Keratinocyte (primary cell): ENCODE measurements at regions not wholly inside any gene's neighbourhood (a gene's known extent, or its start where the extent isn't known, plus 50 kb on each side); places are given as distances from the start of the nearest gene placed in this dataset.

Experiments
- DNase-seq: peaks from one replicate; pipeline ENCODE4 v3.0.0-alpha.2; 2011; ENCODE audit warnings: low read depth, missing footprints, low spot score
- FAIRE-seq: peaks from 2 replicates; lab custom pipeline; 2011; peaks lifted over from hg19 to GRCh38; lab: Jason Lieb, UNC
- H2AFZ ChIP-seq: 2 replicates; pipeline ENCODE4 v1.6.0; 2012; ENCODE audit warnings: low read length, control low read depth, inconsistent platforms; ENCODE audit not compliant: control insufficient read depth
- H3K27ac ChIP-seq: 2 replicates; pipeline ENCODE4 v1.5.1; 2011; ENCODE audit warnings: low read length; ENCODE audit not compliant: control insufficient read depth, insufficient read depth
- H3K27me3 ChIP-seq: 3 replicates; pipeline ENCODE4 v1.6.0; 2011; ENCODE audit warnings: low read length; ENCODE audit not compliant: control insufficient read depth, insufficient read depth; ENCODE audit errors: extremely low read depth
- H3K36me3 ChIP-seq, 2 experiments: 2 replicates in 1 of 2; 3 replicates in 1 of 2; pipeline ENCODE4 v1.5.1; 2011; ENCODE audit warnings: low read length in 2 of 2, mild to moderate bottlenecking in 1 of 2; ENCODE audit not compliant: control insufficient read depth in 2 of 2, insufficient read depth in 2 of 2; ENCODE audit errors: extremely low read depth in 1 of 2
- H3K4me1 ChIP-seq: 3 replicates; pipeline ENCODE4 v1.5.1; 2011; ENCODE audit warnings: low read length; ENCODE audit not compliant: control insufficient read depth, insufficient read depth; ENCODE audit errors: extremely low read depth
- H3K4me2 ChIP-seq: 3 replicates; pipeline ENCODE4 v1.6.0; 2011; ENCODE audit warnings: low read depth, low read length; ENCODE audit not compliant: control insufficient read depth, insufficient read depth; ENCODE audit errors: extremely low read depth
- H3K4me3 ChIP-seq, 3 experiments: fragments of 200-600 bp in 1 of 3; sonication (generic) in 1 of 3; 2 replicates in 2 of 3; 3 replicates in 1 of 3; pipeline ENCODE4 v1.5.1; 2011 to 2016; ENCODE audit warnings: low read length in 3 of 3, mild to moderate bottlenecking in 3 of 3, control low read depth in 2 of 3, inconsistent platforms in 1 of 3, low read depth in 1 of 3, mixed read lengths in 1 of 3, mixed run types in 1 of 3, moderate library complexity in 1 of 3; ENCODE audit not compliant: control insufficient read depth in 2 of 3, insufficient read depth in 2 of 3; ENCODE audit errors: extremely low read depth in 1 of 3
- H3K79me2 ChIP-seq: 2 replicates; pipeline ENCODE4 v1.6.0; 2012; ENCODE audit warnings: low read length; ENCODE audit not compliant: control insufficient read depth, insufficient read depth
- H3K9ac ChIP-seq: 3 replicates; pipeline ENCODE4 v1.6.0; 2011; ENCODE audit warnings: low read length; ENCODE audit not compliant: control insufficient read depth, insufficient read depth; ENCODE audit errors: extremely low read depth
- H3K9me1 ChIP-seq: 3 replicates; pipeline ENCODE4 v1.6.0; 2011; ENCODE audit warnings: low read length; ENCODE audit not compliant: control insufficient read depth, insufficient read depth; ENCODE audit errors: extremely low read depth
- H3K9me3 ChIP-seq: 2 replicates; pipeline ENCODE4 v1.5.1; 2012; ENCODE audit warnings: low read depth, low read length; ENCODE audit not compliant: control insufficient read depth
- H4K20me1 ChIP-seq: 3 replicates; pipeline ENCODE4 v1.6.0; 2011; ENCODE audit warnings: low read length; ENCODE audit not compliant: control insufficient read depth, insufficient read depth; ENCODE audit errors: extremely low read depth
- CTCF ChIP-seq, 3 experiments: IDR thresholded peaks in 1 of 3; conservative IDR thresholded peaks in 1 of 3; optimal IDR thresholded peaks in 1 of 3; 2 replicates in 2 of 3; 3 replicates in 1 of 3; pipeline versions ENCODE3 to v1.5.1; 2011; ENCODE audit warnings: low read length in 3 of 3, mild to moderate bottlenecking in 3 of 3, moderate library complexity in 2 of 3, control low read depth in 1 of 3, inconsistent platforms in 1 of 3; ENCODE audit not compliant: insufficient read depth in 2 of 3; ENCODE audit errors: extremely low read depth in 1 of 3
- EZH2 ChIP-seq: IDR thresholded peaks from one replicate; pipeline ENCODE4 v1.6.1; 2012; ENCODE audit warnings: inconsistent platforms, mild to moderate bottlenecking, low read length, moderate library complexity
- dilution Hi-C: fragments of 300-500 bp; cut with MboI; formaldehyde crosslinking; loops from one replicate; pipeline ENCODE4 v1.7.0; 2020; ENCODE audit warnings: low sequenced_read_pairs; ENCODE audit not compliant: extremely low pct_ligation_motif_present

DNA sequence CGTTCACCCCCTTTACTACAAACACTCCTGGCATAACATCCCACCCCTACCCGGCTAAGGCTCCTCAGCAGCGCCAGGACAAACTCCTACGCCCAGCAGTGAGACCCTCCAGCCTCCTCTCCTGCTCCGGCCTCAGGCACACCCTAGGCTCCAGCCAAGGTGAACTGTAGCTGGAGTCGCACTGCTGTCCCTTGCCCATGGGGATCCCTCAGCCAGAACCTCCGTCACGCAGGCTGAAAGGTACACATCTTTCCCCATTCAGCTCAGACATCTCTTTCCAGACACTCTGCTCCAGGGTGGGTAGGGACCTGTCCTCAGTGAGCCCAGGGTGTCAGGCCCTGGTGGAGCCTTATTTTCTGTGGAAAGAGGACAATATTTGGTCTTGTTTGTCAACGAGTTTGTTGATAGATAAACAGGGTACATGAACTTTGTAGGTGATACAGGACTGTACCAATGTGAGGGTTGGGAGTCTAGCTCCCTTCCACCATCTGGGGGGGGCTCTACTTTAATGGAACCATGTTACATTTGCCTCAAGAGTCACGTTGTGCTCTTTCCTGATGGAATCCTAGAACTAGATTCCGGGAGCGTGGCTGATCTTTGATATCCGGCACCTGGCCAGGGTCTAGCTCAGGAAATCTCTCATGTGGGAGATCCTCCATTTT lies 56.5 kb upstream of the SSBP3 start:
- Histone ChIP-seq H3K27ac (no peak overlapping the region), H3K4me3 (no peak overlapping the region), H3K79me2 (no peaks in the 10 kb centered on the region), H3K9me1 (no peaks in the 10 kb centered on the region), H3K9me3 (no peaks in the 10 kb centered on the region), H4K20me1 (no peaks in the 10 kb centered on the region), H3K4me1 (no peaks in the 10 kb centered on the region), H3K9ac (no peak overlapping the region), H3K36me3 (no peaks in the 10 kb centered on the region), H3K4me2 (no peak overlapping the region), H2AFZ (no peak overlapping the region), H3K27me3 (no peaks in the 10 kb centered on the region)
- FAIRE-seq = no peak
- TF ChIP-seq EZH2 = no peak
- no peak for TF ChIP-seq CTCF (optimal IDR thresholded peaks at IDR 0.05 in 1 of 3, IDR thresholded peaks at IDR 0.05 in 1 of 3, conservative IDR thresholded peaks at IDR 0.05 in 1 of 3; ENCODE audit: extremely low read depth in 1 of 3, insufficient read depth in 2 of 3, low read length in 3 of 3)
- dilution Hi-C loops = no loop called here
- DNase-seq = no peak

GRCh38 chr1:54461731-54462596 lies 55.8 kb upstream of the SSBP3 start:
- no peak overlapping the region for H2AFZ ChIP-seq
- no peaks in the 10 kb centered on the region for H4K20me1 ChIP-seq
- H3K79me2 ChIP-seq = no peaks in the 10 kb centered on the region
- H3K4me1 ChIP-seq = no peaks in the 10 kb centered on the region
- H3K36me3 ChIP-seq = no peaks in the 10 kb centered on the region
- H3K9me1 ChIP-seq = no peaks in the 10 kb centered on the region
- no peak overlapping the region for H3K27ac ChIP-seq
- H3K4me2 ChIP-seq = no peak overlapping the region
- H3K9ac ChIP-seq = no peak overlapping the region
- H3K4me3 ChIP-seq = no peak overlapping the region
- no peaks in the 10 kb centered on the region for H3K9me3 ChIP-seq
- no peak for FAIRE-seq
- no peak for TF ChIP-seq EZH2
- TF ChIP-seq CTCF (optimal IDR thresholded peaks at IDR 0.05 in 1 of 3, IDR thresholded peaks at IDR 0.05 in 1 of 3, conservative IDR thresholded peaks at IDR 0.05 in 1 of 3; ENCODE audit: extremely low read depth in 1 of 3, insufficient read depth in 2 of 3, low read length in 3 of 3) = no peak
- no peak for DNase-seq
- no peaks in the 10 kb centered on the region for H3K27me3 ChIP-seq
- dilution Hi-C loops = no loop called here
